ENCODE measurements at regions not wholly inside any gene's neighbourhood (a gene's known extent, or its start where the extent isn't known, plus 50 kb on each side); places are given as distances from the start of the nearest gene placed in this dataset.

DNA sequence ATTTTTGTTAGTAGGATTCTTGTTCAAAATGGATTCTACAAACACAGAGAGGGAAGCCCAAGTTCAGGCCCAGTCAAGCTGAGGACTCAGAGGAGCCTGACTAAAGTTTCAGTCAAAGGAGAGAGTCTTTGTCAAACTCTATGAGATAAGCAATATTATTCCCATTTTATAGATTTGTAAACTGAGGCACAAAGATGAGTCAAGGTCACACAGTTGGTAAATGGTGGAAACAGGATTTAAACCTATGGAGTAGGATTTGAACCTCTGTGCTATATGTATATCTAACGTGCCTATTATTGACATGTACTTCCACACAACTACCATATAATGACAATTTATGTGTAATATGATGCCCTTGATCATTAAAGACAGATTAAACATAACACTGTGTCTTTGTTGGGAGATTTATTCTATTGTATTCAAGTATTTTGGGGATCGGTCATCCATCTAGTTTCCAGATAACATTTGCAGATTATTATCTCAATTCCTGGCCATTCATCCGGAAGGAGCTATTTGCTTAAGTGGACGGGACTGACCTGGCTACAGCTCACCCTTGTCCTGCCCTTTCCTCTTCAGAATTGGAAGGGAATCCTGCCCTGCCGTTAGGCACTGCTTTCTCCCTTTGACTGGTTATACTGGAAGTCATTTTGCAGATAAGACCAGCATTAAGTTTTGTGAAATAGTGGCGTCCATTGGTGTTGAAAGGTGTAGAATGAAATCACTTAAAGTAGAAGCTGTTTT lies 86.1 kb upstream of the LMO4 start:
- TF ChIP-seq CTCF (conservative IDR thresholded peaks at IDR 0.05; ENCODE audit: low read depth, low read length) (no peak), CEBPB (IDR thresholded peaks at IDR 0.05; ENCODE audit: low read depth, low read length) (no peak), POLR2A (IDR thresholded peaks at IDR 0.05; ENCODE audit: low read depth, low read length) (no peak), BHLHE40 (IDR thresholded peaks at IDR 0.05; ENCODE audit: low read depth, low read length) (no peak), MAZ (IDR thresholded peaks at IDR 0.05; ENCODE audit: borderline replicate concordance, low read depth, low read length) (no peak), FOS (IDR thresholded peaks at IDR 0.05; ENCODE audit: low read depth, low read length) (no peak), RFX5 (IDR thresholded peaks at IDR 0.05; ENCODE audit: low read depth, low read length) (no peak), ELK1 (IDR thresholded peaks at IDR 0.05; ENCODE audit: borderline replicate concordance, low read depth, low read length) (no peak), CHD1 (IDR thresholded peaks at IDR 0.05; ENCODE audit: low read depth, low read length) (no peak), NFE2L2 (IDR thresholded peaks at IDR 0.05; ENCODE audit: low read depth, low read length) (no peak), RAD21 (IDR thresholded peaks at IDR 0.05; ENCODE audit: low read length) (no peak), USF2 (IDR thresholded peaks at IDR 0.05; ENCODE audit: low read depth, low read length) (no peak), SMC3 (IDR thresholded peaks at IDR 0.05; ENCODE audit: low read depth, low read length) (no peak), MAFK (IDR thresholded peaks at IDR 0.05; ENCODE audit: low read depth, low read length) (no peak)

Data from IMR-90 (cell line).